HEK293 (cell line): ENCODE measurements at regions not wholly inside any gene's neighbourhood (a gene's known extent, or its start where the extent isn't known, plus 50 kb on each side); places are given as distances from the start of the nearest gene placed in this dataset.
A peak's percentile ranks its signal among the peaks of the same experiment; 100 is the strongest.

Experiments
- CTCF ChIA-PET: fragments of 350-600 bp; formaldehyde crosslinking; extraction: SDS; loops from one replicate; lab custom pipeline; 2021; ENCODE audit warnings: antibody characterized with exemption; lab: Yijun Ruan, JAX
- POLR2A ChIA-PET: fragments of 300-600 bp; formaldehyde crosslinking; extraction: SDS; loops from one replicate; lab custom pipeline; 2020; ENCODE audit warnings: antibody characterized with exemption, inconsistent platforms; lab: Yijun Ruan, JAX
- H3K27ac ChIP-seq: fragments of 200-500 bp; sonication (Bioruptor generic); 2 replicates; pipeline ENCODE4 v1.5.1; 2014; ENCODE audit warnings: low read depth, low read length, control low read depth, inconsistent platforms; ENCODE audit errors: extremely low read depth
- H3K36me3 ChIP-seq, 2 experiments: fragments of 200-500 bp in 1 of 2; sonication (Bioruptor generic) in 1 of 2; 1 replicate in 1 of 2; 2 replicates in 1 of 2; pipeline ENCODE4 v1.5.1; 2014 to 2017; ENCODE audit warnings: inconsistent platforms in 2 of 2, low read length in 2 of 2; ENCODE audit not compliant: control insufficient read depth in 2 of 2, insufficient read depth in 1 of 2
- H3K4me1 ChIP-seq: fragments of 200-500 bp; sonication (Bioruptor generic); 2 replicates; pipeline ENCODE4 v1.5.1; 2014; ENCODE audit warnings: mild to moderate bottlenecking, low read length, inconsistent platforms; ENCODE audit not compliant: control insufficient read depth, insufficient read depth
- H3K4me3 ChIP-seq: 2 replicates; pipeline ENCODE4 v1.5.1; 2011; ENCODE audit warnings: low read depth, mild to moderate bottlenecking, control low read depth, low read length, moderate library complexity
- H3K9me3 ChIP-seq: fragments of 200-500 bp; sonication (Bioruptor generic); 2 replicates; pipeline ENCODE4 v1.5.1; 2014; ENCODE audit warnings: low read depth, low read length, inconsistent platforms; ENCODE audit not compliant: control insufficient read depth, insufficient read depth
- ELK4 ChIP-seq: IDR thresholded peaks from 2 replicates; pipeline ENCODE4 v1.6.1; 2011; ENCODE audit warnings: mild to moderate bottlenecking, low read depth, low read length, borderline replicate concordance
- SETDB1 ChIP-seq: IDR thresholded peaks from one replicate; pipeline ENCODE4 v1.6.1; 2017; ENCODE audit warnings: mild to moderate bottlenecking, low read length, moderate library complexity, mixed read lengths; ENCODE audit not compliant: insufficient read length
- TSHZ1 ChIP-seq: fragments of 450-650 bp; formaldehyde crosslinking; IDR thresholded peaks from 2 replicates; pipeline ENCODE4 v1.5.1; 2016; ENCODE audit warnings: missing biosample characterization, missing genetic modification characterization, borderline replicate concordance
- ZBTB26 ChIP-seq: fragments of 450-650 bp; formaldehyde crosslinking; optimal IDR thresholded peaks from 2 replicates; pipeline ENCODE3; 2016; ENCODE audit warnings: missing biosample characterization, mild to moderate bottlenecking, missing genetic modification characterization
- ZBTB6 ChIP-seq: fragments of 450-650 bp; formaldehyde crosslinking; IDR thresholded peaks from 2 replicates; pipeline ENCODE4 v1.5.1; 2017; ENCODE audit warnings: missing biosample characterization, missing genetic modification characterization
- ZFP3 ChIP-seq: fragments of 450-650 bp; formaldehyde crosslinking; IDR thresholded peaks from 2 replicates; pipeline ENCODE4 v1.5.1; 2016; ENCODE audit warnings: low read depth, missing biosample characterization, missing genetic modification characterization
- ZIC2 ChIP-seq: fragments of 450-650 bp; formaldehyde crosslinking; IDR thresholded peaks from 2 replicates; pipeline ENCODE4 v1.5.1; 2016; ENCODE audit warnings: missing biosample characterization, missing genetic modification characterization
- ZNF174 ChIP-seq: fragments of 450-650 bp; formaldehyde crosslinking; IDR thresholded peaks from 2 replicates; pipeline ENCODE4 v1.5.0; 2017; ENCODE audit warnings: missing biosample characterization, mild to moderate bottlenecking, missing genetic modification characterization
- ZNF19 ChIP-seq: fragments of 450-650 bp; formaldehyde crosslinking; IDR thresholded peaks from 2 replicates; pipeline ENCODE4; 2016; ENCODE audit warnings: missing biosample characterization, missing genetic modification characterization, low read depth
- ZNF266 ChIP-seq: fragments of 450-650 bp; formaldehyde crosslinking; IDR thresholded peaks from 2 replicates; pipeline ENCODE4 v1.5.1; 2016; ENCODE audit warnings: missing biosample characterization, missing genetic modification characterization, low read depth
- TF ChIP-seq, protein P1 (sequence below): fragments of 450-650 bp; formaldehyde crosslinking; IDR thresholded peaks from 2 replicates; pipeline ENCODE4 v1.5.1; 2016; ENCODE audit warnings: missing biosample characterization, missing genetic modification characterization

DNA sequence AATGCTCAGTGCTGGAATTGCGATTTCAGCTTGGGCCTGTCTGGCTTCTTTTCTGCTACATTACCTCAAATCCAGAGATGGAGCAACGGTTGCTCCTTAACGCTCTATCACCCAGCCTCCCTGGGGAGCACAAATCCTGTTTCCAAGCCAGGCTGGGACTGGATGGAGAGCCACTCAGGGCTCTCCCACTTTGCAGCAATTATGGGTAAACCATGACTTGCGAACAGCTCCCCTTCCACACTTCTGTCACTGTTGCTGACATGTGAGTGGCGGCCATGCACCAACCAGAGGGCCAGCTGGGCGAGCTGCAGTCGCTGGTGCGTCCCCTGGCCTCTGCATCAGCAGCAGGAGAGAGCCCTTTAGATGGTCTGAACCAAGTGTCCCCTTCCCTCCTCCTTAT, 65.1 kb upstream of the RAB4A start:
- Histone ChIP-seq H3K4me3 (no peak overlapping the region), H3K9me3 (no peaks in the 10 kb centered on the region)

GRCh38 chr1:229207916-229208315, 63.0 kb upstream of the RAB4A start:
- H3K36me3 ChIP-seq, result no peaks in the 10 kb centered on the region
- H3K4me1 ChIP-seq, result no peaks in the 10 kb centered on the region
- H3K27ac ChIP-seq, result no peak overlapping the region
- no peaks in the 10 kb centered on the region for H3K9me3 ChIP-seq
- POLR2A ChIA-PET, result no interaction called here
- H3K4me3 ChIP-seq, result no peak overlapping the region
- CTCF ChIA-PET, result interaction anchor here (0.7 to 1.1 kb wide), 2 partner anchors 8 to 472 kb away, joined by 3 read pairs; no protein-coding TSS in a partner anchor
- TF ChIP-seq ZNF19, result no peak

More for the DNA sequence above, 65.1 kb upstream of the RAB4A start:
- Histone ChIP-seq H3K27ac (no peak overlapping the region), H3K36me3 (no peaks in the 10 kb centered on the region), H3K4me1 (no peaks in the 10 kb centered on the region)
- CTCF ChIA-PET, result interaction anchor here (0.5 to 1.9 kb wide), 2 partner anchors 10 to 22 kb away, joined by 3 to 7 read pairs; no protein-coding TSS in a partner anchor
- POLR2A ChIA-PET, result no interaction called here
- TF ChIP-seq, protein P1, sequence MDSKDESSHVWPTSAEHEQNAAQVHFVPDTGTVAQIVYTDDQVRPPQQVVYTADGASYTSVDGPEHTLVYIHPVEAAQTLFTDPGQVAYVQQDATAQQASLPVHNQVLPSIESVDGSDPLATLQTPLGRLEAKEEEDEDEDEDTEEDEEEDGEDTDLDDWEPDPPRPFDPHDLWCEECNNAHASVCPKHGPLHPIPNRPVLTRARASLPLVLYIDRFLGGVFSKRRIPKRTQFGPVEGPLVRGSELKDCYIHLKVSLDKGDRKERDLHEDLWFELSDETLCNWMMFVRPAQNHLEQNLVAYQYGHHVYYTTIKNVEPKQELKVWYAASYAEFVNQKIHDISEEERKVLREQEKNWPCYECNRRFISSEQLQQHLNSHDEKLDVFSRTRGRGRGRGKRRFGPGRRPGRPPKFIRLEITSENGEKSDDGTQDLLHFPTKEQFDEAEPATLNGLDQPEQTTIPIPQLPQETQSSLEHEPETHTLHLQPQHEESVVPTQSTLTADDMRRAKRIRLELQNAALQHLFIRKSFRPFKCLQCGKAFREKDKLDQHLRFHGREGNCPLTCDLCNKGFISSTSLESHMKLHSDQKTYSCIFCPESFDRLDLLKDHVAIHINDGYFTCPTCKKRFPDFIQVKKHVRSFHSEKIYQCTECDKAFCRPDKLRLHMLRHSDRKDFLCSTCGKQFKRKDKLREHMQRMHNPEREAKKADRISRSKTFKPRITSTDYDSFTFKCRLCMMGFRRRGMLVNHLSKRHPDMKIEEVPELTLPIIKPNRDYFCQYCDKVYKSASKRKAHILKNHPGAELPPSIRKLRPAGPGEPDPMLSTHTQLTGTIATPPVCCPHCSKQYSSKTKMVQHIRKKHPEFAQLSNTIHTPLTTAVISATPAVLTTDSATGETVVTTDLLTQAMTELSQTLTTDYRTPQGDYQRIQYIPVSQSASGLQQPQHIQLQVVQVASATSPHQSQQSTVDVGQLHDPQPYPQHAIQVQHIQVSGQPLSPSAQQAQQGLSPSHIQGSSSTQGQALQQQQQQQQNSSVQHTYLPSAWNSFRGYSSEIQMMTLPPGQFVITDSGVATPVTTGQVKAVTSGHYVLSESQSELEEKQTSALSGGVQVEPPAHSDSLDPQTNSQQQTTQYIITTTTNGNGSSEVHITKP (tag by site-specific recombination), result peak; percentile 88
- no peak for TF ChIP-seq ZFP3 (tag by site-specific recombination)
- peak; percentile 84; the same call in 1 of the 2 replicates for TF ChIP-seq ZBTB6 (tag by site-specific recombination)
- no peak for TF ChIP-seq ZNF174 (tag by site-specific recombination)

GRCh38 chr1:229208481-229208880, 62.4 kb upstream of the RAB4A start:
- Histone ChIP-seq H3K27ac (no peak overlapping the region), H3K9me3 (no peaks in the 10 kb centered on the region), H3K4me3 (no peak overlapping the region), H3K36me3 (no peaks in the 10 kb centered on the region)
- ChIA-PET CTCF (interaction anchor here (0.5 to 1.0 kb wide), 3 partner anchors 9 to 473 kb away, joined by 3 read pairs; no protein-coding TSS in a partner anchor), POLR2A (no interaction called here)
- peak; percentile 14 for TF ChIP-seq SETDB1
- peak; percentile 87 for TF ChIP-seq ZNF266 (tag by site-specific recombination)
- no peak for TF ChIP-seq ELK4
- TF ChIP-seq, all 188 proteins: peak for 2
- H3K4me1 ChIP-seq, result no peaks in the 10 kb centered on the region

- Histone ChIP-seq H3K36me3 (no peaks in the 10 kb centered on the region), H3K4me1 (no peaks in the 10 kb centered on the region), H3K27ac (no peak overlapping the region), H3K9me3 (no peaks in the 10 kb centered on the region), H3K4me3 (no peak overlapping the region)
- POLR2A ChIA-PET, result interaction anchor here (0.6 kb wide), 1 partner anchor 550 kb away, joined by 3 read pairs; no protein-coding TSS in a partner anchor
- CTCF ChIA-PET, result interaction anchor here (1.0 to 1.1 kb wide), 3 partner anchors 9 to 17 kb away, joined by 3 to 6 read pairs (median 4); no protein-coding TSS in a partner anchor
- TF ChIP-seq ZBTB26 (tag by site-specific recombination), result no peak
- no peak for TF ChIP-seq TSHZ1
- no peak for TF ChIP-seq ZIC2 (tag by site-specific recombination)
These were observed 61.5 kb upstream of the RAB4A start for GRCh38 chr1:229209386-229209785.
